NOMO-1 treated with dmso at 0.1 percent for 144 hours (cell line): ENCODE measurements at regions not wholly inside any gene's neighbourhood (a gene's known extent, or its start where the extent isn't known, plus 50 kb on each side); places are given as distances from the start of the nearest gene placed in this dataset.
A peak's percentile ranks its signal among the peaks of the same experiment; 100 is the strongest.
"Not testable (repeated sequence)": the region's sequence is repeated elsewhere in the genome, so short reads cannot be mapped to it uniquely, and the experiment has no call there.

Experiments used
- DNase-seq: peaks from one replicate; lab custom pipeline; 2025; ENCODE audit not compliant: unreplicated experiment; lab: John Stamatoyannopoulos, UW

GRCh38 chr7:97234494-97234893 lies 117.0 kb downstream of the SDHAF3 start:
- not testable (repeated sequence) for DNase-seq

- no peak for DNase-seq
These were observed 128.8 kb downstream of the SDHAF3 start for GRCh38 chr7:97246317-97246716.

- not testable (repeated sequence) for DNase-seq
These were observed 140.7 kb downstream of the SDHAF3 start for GRCh38 chr7:97258187-97258586.

- no peak for DNase-seq
These were observed 152.2 kb downstream of the SDHAF3 start for GRCh38 chr7:97269741-97270140.

GRCh38 chr7:97270280-97270679 lies 152.8 kb downstream of the SDHAF3 start:
- no peak for DNase-seq

- no peak for DNase-seq
These were observed 154.1 kb downstream of the SDHAF3 start for GRCh38 chr7:97271619-97272018.

GRCh38 chr7:97272237-97272975 lies 154.9 kb downstream of the SDHAF3 start:
- DNase-seq, result no peak

GRCh38 chr7:97275475-97275874 lies 158.0 kb downstream of the SDHAF3 start:
- DNase-seq, result no peak

GRCh38 chr7:97280950-97281349 lies 163.5 kb downstream of the SDHAF3 start:
- no peak for DNase-seq

GRCh38 chr7:97285348-97285747 lies 167.8 kb downstream of the SDHAF3 start:
- DNase-seq, result no peak

GRCh38 chr7:97293031-97293430 lies 175.5 kb downstream of the SDHAF3 start:
- DNase-seq, result no peak

GRCh38 chr7:97298561-97298960 lies 181.1 kb downstream of the SDHAF3 start:
- no peak for DNase-seq

GRCh38 chr7:97305589-97305988 lies 188.1 kb downstream of the SDHAF3 start:
- DNase-seq, result peak; percentile 89

GRCh38 chr7:97307521-97308108 lies 190.1 kb downstream of the SDHAF3 start:
- DNase-seq, result no peak

- no peak for DNase-seq
These were observed 196.4 kb downstream of the SDHAF3 start for GRCh38 chr7:97313900-97314299.

GRCh38 chr7:97317575-97317974 lies 200.1 kb downstream of the SDHAF3 start:
- DNase-seq, result no peak

- DNase-seq, result not testable (repeated sequence)
These were observed 212.4 kb downstream of the SDHAF3 start for GRCh38 chr7:97329871-97330270.

GRCh38 chr7:97337849-97338248 lies 220.4 kb downstream of the SDHAF3 start:
- no peak for DNase-seq

- no peak for DNase-seq
These were observed 225.0 kb downstream of the SDHAF3 start for GRCh38 chr7:97342512-97342911.

- DNase-seq, result no peak
These were observed 228.9 kb downstream of the SDHAF3 start for GRCh38 chr7:97346349-97346748.

GRCh38 chr7:97351488-97351887 lies 234.0 kb downstream of the SDHAF3 start:
- no peak for DNase-seq

- DNase-seq, result no peak
These were observed 240.0 kb downstream of the SDHAF3 start for GRCh38 chr7:97357459-97357858.

- no peak for DNase-seq
These were observed 255.4 kb downstream of the SDHAF3 start for GRCh38 chr7:97372882-97373281.
